Liver (tissue), 3 donors: ENCODE measurements at regions not wholly inside any gene's neighbourhood (a gene's known extent, or its start where the extent isn't known, plus 50 kb on each side); places are given as distances from the start of the nearest gene placed in this dataset.

Experiments used
- ATF3 ChIP-seq: IDR thresholded peaks from 2 replicates; pipeline ENCODE4 v1.6.1; 2016; ENCODE audit warnings: antibody characterized with exemption
- CTCF ChIP-seq: fragments of 150-350 bp; IDR thresholded peaks from 2 replicates; pipeline ENCODE4 v1.5.1; 2017; ENCODE audit warnings: improper control_type of control experiment, low read depth, low read length; ENCODE audit not compliant: missing input control
- FOXA1 ChIP-seq: IDR thresholded peaks from 2 replicates; pipeline ENCODE4 v1.6.1; 2016; ENCODE audit warnings: antibody characterized with exemption
- MAX ChIP-seq: IDR thresholded peaks from 2 replicates; pipeline ENCODE4 v1.6.1; 2016; ENCODE audit warnings: antibody characterized with exemption
- RAD21 ChIP-seq, 2 donors: IDR thresholded peaks; 2 replicates each; pipeline ENCODE4 v1.6.1; 2016; ENCODE audit warnings: antibody characterized with exemption in 2 of 2, mild to moderate bottlenecking in 2 of 2
- donor health status: healthy.
- donor health status: healthy.

- TF ChIP-seq CTCF (no peak), FOXA1 (no peak), RAD21 (IDR thresholded peaks at IDR 0.05) (no peak), MAX (no peak), ATF3 (no peak)
Measured at GRCh38 chr16:5349101-5349500, 251.5 kb upstream of the EEF2KMT start.
